Loucy (cell line): ENCODE measurements at regions not wholly inside any gene's neighbourhood (a gene's known extent, or its start where the extent isn't known, plus 50 kb on each side); places are given as distances from the start of the nearest gene placed in this dataset.

ENCODE experiments used
- H2AFZ ChIP-seq: fragments of 200-600 bp; sonication (generic); 2 replicates; pipeline ENCODE4 v1.6.0; 2016; ENCODE audit warnings: antibody characterized with exemption, mild to moderate bottlenecking, low read length, moderate library complexity
- H3F3A ChIP-seq: fragments of 200-600 bp; 2 replicates; pipeline ENCODE4 v1.6.0; 2016; ENCODE audit warnings: antibody characterized with exemption, low read depth, mild to moderate bottlenecking
- H3K27me3 ChIP-seq: fragments of 200-600 bp; sonication (generic); 2 replicates; pipeline ENCODE4 v1.6.1; 2014; ENCODE audit warnings: low read length, mild to moderate bottlenecking; ENCODE audit not compliant: insufficient read depth, poor library complexity, severe bottlenecking
- H3K36me3 ChIP-seq: fragments of 200-600 bp; sonication (generic); 2 replicates; pipeline ENCODE4 v1.6.1; 2016; ENCODE audit warnings: low read length; ENCODE audit not compliant: insufficient read depth
- H3K4me1 ChIP-seq: fragments of 200-600 bp; sonication (generic); 2 replicates; pipeline ENCODE4 v1.5.1; 2014; ENCODE audit warnings: low read length, mild to moderate bottlenecking; ENCODE audit not compliant: insufficient read depth, poor library complexity, severe bottlenecking
- H3K4me2 ChIP-seq: fragments of 200-600 bp; sonication (generic); 2 replicates; pipeline ENCODE4 v1.6.0; 2014; ENCODE audit warnings: antibody characterized with exemption, low read length, low read depth, mild to moderate bottlenecking; ENCODE audit not compliant: poor library complexity, severe bottlenecking
- H3K4me3 ChIP-seq: fragments of 200-600 bp; sonication (generic); 2 replicates; pipeline ENCODE4 v1.5.1; 2014; ENCODE audit warnings: low read length, mild to moderate bottlenecking, mixed read lengths; ENCODE audit not compliant: poor library complexity, severe bottlenecking
- H3K79me2 ChIP-seq: fragments of 200-600 bp; sonication (generic); 2 replicates; pipeline ENCODE4 v1.6.1; 2014; ENCODE audit warnings: low read length; ENCODE audit not compliant: insufficient read depth
- H3K9ac ChIP-seq: fragments of 200-600 bp; sonication (generic); 2 replicates; pipeline ENCODE4 v1.6.0; 2014; ENCODE audit warnings: mild to moderate bottlenecking, low read depth, low read length, moderate library complexity; ENCODE audit not compliant: poor library complexity, severe bottlenecking
- H3K9me2 ChIP-seq: fragments of 200-600 bp; sonication (generic); replicated peaks from 2 replicates; pipeline ENCODE4 v1.6.1; 2016; ENCODE audit warnings: low read depth, low read length, mixed read lengths
- H3K9me3 ChIP-seq: fragments of 200-600 bp; sonication (generic); 2 replicates; pipeline ENCODE4 v1.6.1; 2014; ENCODE audit warnings: mild to moderate bottlenecking, antibody characterized with exemption, low read length, low read depth; ENCODE audit not compliant: insufficient read depth
- H4K20me1 ChIP-seq: fragments of 200-600 bp; sonication (generic); 2 replicates; pipeline ENCODE4 v1.6.0; 2014; ENCODE audit warnings: antibody characterized with exemption, low read length, mild to moderate bottlenecking; ENCODE audit not compliant: insufficient read depth, poor library complexity, severe bottlenecking
- CTCF ChIP-seq: fragments of 200-600 bp; sonication (generic); conservative IDR thresholded peaks from 2 replicates; pipeline ENCODE4 v1.5.1; 2014; ENCODE audit warnings: mild to moderate bottlenecking, antibody characterized with exemption, low read length
- EZH2phosphoT487 ChIP-seq: fragments of 200-600 bp; IDR thresholded peaks from 2 replicates; pipeline ENCODE4 v1.6.1; 2018; ENCODE audit warnings: antibody characterized with exemption, mild to moderate bottlenecking, moderate library complexity, borderline replicate concordance

- H3K4me2 ChIP-seq: no peak overlapping the region
- TF ChIP-seq CTCF (no peak), EZH2phosphoT487 (no peak)
- H3F3A ChIP-seq: no peaks in the 10 kb centered on the region
- H3K9me3 ChIP-seq: no peaks in the 10 kb centered on the region
- no peak overlapping the region for H3K4me3 ChIP-seq
- no peak overlapping the region for H2AFZ ChIP-seq
- no peaks in the 10 kb centered on the region for H3K27me3 ChIP-seq
- H3K4me1 ChIP-seq: no peaks in the 10 kb centered on the region
- no peak overlapping the region for H3K9ac ChIP-seq
- H4K20me1 ChIP-seq: no peaks in the 10 kb centered on the region
- no peaks in the 10 kb centered on the region for H3K9me2 ChIP-seq
- no peaks in the 10 kb centered on the region for H3K79me2 ChIP-seq
- H3K36me3 ChIP-seq: no peaks in the 10 kb centered on the region
These were observed 163.4 kb downstream of the INHBB start for GRCh38 chr2:120509213-120509815.

DNA sequence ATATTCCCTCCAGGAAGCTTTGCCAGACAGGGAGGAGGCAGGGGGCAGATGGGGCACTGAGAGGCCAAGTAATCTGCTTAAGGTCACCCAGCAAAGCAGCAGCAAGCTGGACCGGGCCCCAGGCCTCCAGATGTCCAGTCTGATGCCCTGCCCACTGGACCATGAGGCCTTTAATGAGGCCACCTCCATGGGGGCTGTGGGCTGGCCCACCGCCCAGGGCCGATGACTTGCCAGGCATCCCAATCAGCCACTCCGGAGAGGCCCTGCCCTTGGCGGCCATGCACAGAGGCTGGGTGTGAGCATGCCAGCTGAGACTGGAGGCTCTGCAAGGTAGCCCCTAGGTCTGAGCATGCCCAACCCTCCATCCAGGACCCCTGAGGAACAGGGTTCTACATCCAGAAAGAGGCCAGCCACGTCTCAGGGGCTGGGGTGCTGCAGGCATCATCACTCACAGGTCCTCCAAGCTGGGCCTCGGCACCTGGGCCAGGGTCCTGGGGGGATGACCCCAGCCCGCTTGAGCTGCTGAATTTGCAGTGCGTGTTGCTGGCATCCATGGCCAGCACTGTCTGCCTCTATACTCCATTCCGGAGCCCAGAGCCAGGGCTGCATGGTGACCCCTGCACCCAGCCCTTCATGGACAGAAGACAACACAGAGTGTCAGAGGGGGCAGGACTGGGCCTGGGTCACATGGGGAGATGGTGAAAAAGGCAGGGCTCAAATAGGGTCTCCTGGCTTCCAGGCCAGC, 164.2 kb downstream of the INHBB start:
- Histone ChIP-seq H3K4me1 (no peaks in the 10 kb centered on the region), H4K20me1 (no peaks in the 10 kb centered on the region), H3K9me3 (no peaks in the 10 kb centered on the region), H3K27me3 (no peaks in the 10 kb centered on the region), H3K4me2 (no peak overlapping the region), H3F3A (no peaks in the 10 kb centered on the region), H3K36me3 (no peaks in the 10 kb centered on the region), H2AFZ (no peak overlapping the region), H3K9ac (no peak overlapping the region), H3K9me2 (no peaks in the 10 kb centered on the region), H3K79me2 (no peaks in the 10 kb centered on the region), H3K4me3 (no peak overlapping the region)
- no peak for TF ChIP-seq CTCF

DNA sequence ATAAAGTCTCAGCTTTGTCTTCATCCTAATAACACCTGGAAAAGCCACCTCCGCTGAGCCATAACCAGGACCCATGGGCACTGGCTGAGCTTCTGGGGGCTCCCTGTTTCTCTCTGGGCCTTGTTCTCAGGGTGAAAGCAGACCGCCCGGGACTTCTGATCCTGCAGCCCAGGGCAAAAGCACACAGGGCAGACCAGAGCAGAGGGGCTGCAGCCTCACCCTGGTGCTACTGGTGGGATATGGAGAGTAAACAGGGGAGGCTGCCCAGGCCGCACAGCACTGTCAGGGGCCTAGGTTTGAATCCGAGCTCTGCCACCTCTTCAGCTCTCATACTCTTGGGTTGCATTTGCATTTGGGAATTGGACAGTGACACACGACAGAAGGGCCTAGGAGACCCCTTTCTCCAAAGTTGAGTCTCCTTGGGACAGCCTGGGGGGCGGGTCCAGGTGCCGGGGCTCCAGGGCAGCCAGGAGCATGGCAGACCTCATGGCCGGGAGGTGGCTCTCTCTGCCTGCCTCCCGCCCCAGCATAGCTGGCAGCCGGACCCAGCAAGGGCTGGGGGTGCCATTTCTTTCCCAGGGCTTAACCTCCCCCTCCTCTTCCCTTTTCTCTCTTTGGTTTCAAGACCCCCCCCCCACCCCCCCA, 164.9 kb downstream of the INHBB start:
- Histone ChIP-seq H3K4me3 (no peak overlapping the region), H3K9ac (no peak overlapping the region), H3K36me3 (no peaks in the 10 kb centered on the region), H3K79me2 (no peaks in the 10 kb centered on the region), H4K20me1 (no peaks in the 10 kb centered on the region), H3F3A (no peaks in the 10 kb centered on the region), H3K9me2 (no peaks in the 10 kb centered on the region), H3K27me3 (no peaks in the 10 kb centered on the region), H3K4me1 (no peaks in the 10 kb centered on the region), H3K9me3 (no peaks in the 10 kb centered on the region), H3K4me2 (no peak overlapping the region), H2AFZ (no peak overlapping the region)
- no peak for TF ChIP-seq CTCF
- no peak for TF ChIP-seq EZH2phosphoT487
